DND-41 (cell line): ENCODE measurements at regions not wholly inside any gene's neighbourhood (a gene's known extent, or its start where the extent isn't known, plus 50 kb on each side); places are given as distances from the start of the nearest gene placed in this dataset.

Experiments used
- EZH2 ChIP-seq: IDR thresholded peaks from 3 replicates; pipeline ENCODE4 v1.6.1; 2012; ENCODE audit warnings: borderline replicate concordance, low read depth, mild to moderate bottlenecking, moderate library complexity, low read length, inconsistent platforms; ENCODE audit not compliant: severe bottlenecking
- TF ChIP-seq, protein P1 (sequence below): IDR thresholded peaks from 2 replicates; pipeline ENCODE4 v1.5.1; 2012; ENCODE audit warnings: borderline replicate concordance, low read length, moderate library complexity, mild to moderate bottlenecking; ENCODE audit not compliant: poor library complexity, severe bottlenecking; ENCODE audit errors: extremely low read depth

DNA sequence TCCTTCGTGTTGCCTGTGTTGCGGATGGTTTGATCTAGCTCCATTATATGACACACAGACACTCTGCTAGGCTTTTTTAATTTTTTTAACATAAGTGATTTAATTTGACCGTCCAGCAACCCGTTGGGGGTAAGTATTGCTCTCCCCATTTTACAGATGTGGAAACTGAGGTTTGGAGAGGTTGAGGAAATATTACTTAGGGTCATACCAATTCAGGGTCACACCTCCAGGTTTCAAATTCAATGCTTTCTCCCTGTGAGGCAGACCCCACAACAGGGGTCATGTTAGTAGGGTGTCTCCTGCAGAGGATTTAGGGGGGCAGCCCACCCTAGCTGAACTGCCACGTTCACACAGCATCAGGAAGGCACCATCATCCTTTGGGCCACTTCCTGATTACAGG is 179.4 kb downstream of the COPRS start:
- TF ChIP-seq, protein P1, sequence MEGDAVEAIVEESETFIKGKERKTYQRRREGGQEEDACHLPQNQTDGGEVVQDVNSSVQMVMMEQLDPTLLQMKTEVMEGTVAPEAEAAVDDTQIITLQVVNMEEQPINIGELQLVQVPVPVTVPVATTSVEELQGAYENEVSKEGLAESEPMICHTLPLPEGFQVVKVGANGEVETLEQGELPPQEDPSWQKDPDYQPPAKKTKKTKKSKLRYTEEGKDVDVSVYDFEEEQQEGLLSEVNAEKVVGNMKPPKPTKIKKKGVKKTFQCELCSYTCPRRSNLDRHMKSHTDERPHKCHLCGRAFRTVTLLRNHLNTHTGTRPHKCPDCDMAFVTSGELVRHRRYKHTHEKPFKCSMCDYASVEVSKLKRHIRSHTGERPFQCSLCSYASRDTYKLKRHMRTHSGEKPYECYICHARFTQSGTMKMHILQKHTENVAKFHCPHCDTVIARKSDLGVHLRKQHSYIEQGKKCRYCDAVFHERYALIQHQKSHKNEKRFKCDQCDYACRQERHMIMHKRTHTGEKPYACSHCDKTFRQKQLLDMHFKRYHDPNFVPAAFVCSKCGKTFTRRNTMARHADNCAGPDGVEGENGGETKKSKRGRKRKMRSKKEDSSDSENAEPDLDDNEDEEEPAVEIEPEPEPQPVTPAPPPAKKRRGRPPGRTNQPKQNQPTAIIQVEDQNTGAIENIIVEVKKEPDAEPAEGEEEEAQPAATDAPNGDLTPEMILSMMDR: no peak
- no peak for TF ChIP-seq EZH2
